OCI-LY1 (cell line): ENCODE measurements at regions not wholly inside any gene's neighbourhood (a gene's known extent, or its start where the extent isn't known, plus 50 kb on each side); places are given as distances from the start of the nearest gene placed in this dataset.
"Not testable (repeated sequence)": the region's sequence is repeated elsewhere in the genome, so short reads cannot be mapped to it uniquely, and the experiment has no call there.

Experiments
- H2AFZ ChIP-seq: fragments of 200-600 bp; sonication (generic), shearing (Covaris generic); 2 replicates; pipeline ENCODE4 v1.6.0; 2014; ENCODE audit warnings: antibody characterized with exemption, mild to moderate bottlenecking, low read length
- H3F3A ChIP-seq: fragments of 200-600 bp; sonication (generic), shearing (Covaris generic); 2 replicates; pipeline ENCODE4 v1.6.0; 2014; ENCODE audit warnings: mild to moderate bottlenecking, antibody characterized with exemption, low read length, moderate library complexity; ENCODE audit not compliant: insufficient read depth
- H3K27ac ChIP-seq: fragments of 200-600 bp; sonication (generic); 2 replicates; pipeline ENCODE4 v1.5.1; 2014; ENCODE audit warnings: low read length, mixed run types, mild to moderate bottlenecking, low read depth; ENCODE audit not compliant: poor library complexity, severe bottlenecking
- H3K27me3 ChIP-seq: fragments of 200-600 bp; sonication (generic); 2 replicates; pipeline ENCODE4 v1.6.0; 2014; ENCODE audit warnings: antibody characterized with exemption, mild to moderate bottlenecking, low read length, moderate library complexity; ENCODE audit not compliant: insufficient read depth
- H3K36me3 ChIP-seq: fragments of 200-600 bp; sonication (generic); 2 replicates; pipeline ENCODE4 v1.6.1; 2014; ENCODE audit warnings: mild to moderate bottlenecking, antibody characterized with exemption, low read length, moderate library complexity, mixed read lengths; ENCODE audit not compliant: insufficient read depth
- H3K4me1 ChIP-seq: fragments of 200-600 bp; sonication (generic); 2 replicates; pipeline ENCODE4 v1.5.1; 2014; ENCODE audit warnings: mild to moderate bottlenecking, low read length, moderate library complexity; ENCODE audit not compliant: insufficient read depth, severe bottlenecking
- H3K4me2 ChIP-seq: fragments of 200-600 bp; sonication (generic), shearing (Covaris generic); 2 replicates; pipeline ENCODE4 v1.6.1; 2014; ENCODE audit warnings: low read length
- H3K4me3 ChIP-seq: fragments of 200-600 bp; sonication (generic); 2 replicates; pipeline ENCODE4 v1.5.1; 2014; ENCODE audit warnings: low read length, low read depth, mild to moderate bottlenecking, mixed read lengths; ENCODE audit not compliant: poor library complexity, severe bottlenecking
- H3K79me2 ChIP-seq: fragments of 200-600 bp; shearing (Covaris generic); 2 replicates; pipeline ENCODE4 v1.6.1; 2016; ENCODE audit warnings: mixed run types, low read length, mixed read lengths; ENCODE audit not compliant: insufficient read depth
- H3K9ac ChIP-seq: fragments of 200-600 bp; sonication (generic), shearing (Covaris generic); 2 replicates; pipeline ENCODE4 v1.6.1; 2014; ENCODE audit warnings: mild to moderate bottlenecking, low read length, mixed read lengths
- H3K9me2 ChIP-seq: fragments of 200-600 bp; sonication (generic), shearing (Covaris generic); 2 replicates; pipeline ENCODE4 v1.6.1; 2014; ENCODE audit warnings: low read depth, mild to moderate bottlenecking, low read length, mixed read lengths
- H3K9me3 ChIP-seq: fragments of 200-600 bp; shearing (Covaris generic); 2 replicates; pipeline ENCODE4 v1.6.1; 2014; ENCODE audit warnings: low read length, mixed read lengths
- H4K20me1 ChIP-seq: fragments of 200-600 bp; sonication (generic), shearing (Covaris generic); 2 replicates; pipeline ENCODE4 v1.6.0; 2016; ENCODE audit warnings: mild to moderate bottlenecking, low read length; ENCODE audit not compliant: insufficient read depth
- CTCF ChIP-seq: fragments of 200-600 bp; sonication (generic), shearing (Covaris generic); IDR thresholded peaks from 2 replicates; pipeline ENCODE4 v1.5.1; 2017; ENCODE audit warnings: mild to moderate bottlenecking, antibody characterized with exemption, low read length, moderate library complexity, mixed read lengths
- EZH2 ChIP-seq: fragments of 200-600 bp; sonication (generic), shearing (Covaris generic); IDR thresholded peaks from 2 replicates; pipeline ENCODE4 v1.8.0; 2017; ENCODE audit warnings: borderline replicate concordance, mixed run types, mild to moderate bottlenecking, antibody characterized with exemption, low read length, moderate library complexity, mixed read lengths

DNA sequence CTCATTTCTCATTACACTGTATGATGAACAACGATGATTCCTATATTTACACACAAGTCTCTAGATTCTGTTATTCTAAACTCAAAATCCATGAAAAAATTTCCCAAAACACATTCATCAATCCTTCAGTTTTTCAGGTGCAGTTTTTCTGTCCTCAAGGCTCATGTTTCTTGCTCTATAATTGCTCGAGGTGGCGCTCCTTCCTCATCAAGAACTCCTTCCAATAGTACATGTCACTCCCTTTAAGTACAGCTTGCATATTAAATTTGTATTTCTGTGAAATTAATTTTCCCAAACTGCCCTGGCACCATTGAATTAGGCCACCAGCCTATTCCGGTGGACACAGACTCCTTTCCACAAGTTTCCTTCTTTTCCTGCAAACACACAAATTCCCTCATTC, 188.7 kb upstream of the MINDY3 start:
- no peaks in the 10 kb centered on the region for H3K79me2 ChIP-seq
- H4K20me1 ChIP-seq = no peaks in the 10 kb centered on the region
- H2AFZ ChIP-seq = no peak overlapping the region
- no peaks in the 10 kb centered on the region for H3F3A ChIP-seq
- H3K36me3 ChIP-seq = no peaks in the 10 kb centered on the region
- H3K9me3 ChIP-seq = no peaks in the 10 kb centered on the region
- no peaks in the 10 kb centered on the region for H3K4me1 ChIP-seq
- TF ChIP-seq CTCF (peak; percentile 22; the same call in 1 of the 2 replicates), EZH2 (no peak)
- H3K27me3 ChIP-seq = no peaks in the 10 kb centered on the region
- H3K4me2 ChIP-seq = no peak overlapping the region
- no peak overlapping the region for H3K4me3 ChIP-seq
- H3K27ac ChIP-seq = no peak overlapping the region
- H3K9me2 ChIP-seq = no peaks in the 10 kb centered on the region
- H3K9ac ChIP-seq = no peak overlapping the region

DNA sequence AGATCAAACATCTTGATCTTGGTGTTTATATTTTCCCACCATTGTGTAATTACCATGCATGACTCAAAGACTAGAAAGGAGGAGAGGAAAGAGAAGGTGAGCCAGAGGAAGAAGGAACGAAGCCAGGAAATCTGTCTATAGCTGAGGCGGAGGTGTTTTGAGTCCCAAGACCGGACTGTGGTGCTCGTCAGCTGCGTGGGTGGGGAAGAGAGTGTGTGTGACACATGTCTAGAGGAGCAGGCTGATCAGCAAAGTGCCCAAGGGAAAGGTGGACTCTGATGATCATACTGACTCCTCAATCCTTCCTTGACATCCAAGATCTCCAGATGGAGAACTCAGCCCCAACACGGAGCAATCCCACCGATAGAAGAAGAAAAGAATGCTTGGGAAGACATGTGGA, 189.5 kb upstream of the MINDY3 start:
- Histone ChIP-seq H3K27ac (no peak overlapping the region), H3K27me3 (no peaks in the 10 kb centered on the region), H3K36me3 (no peaks in the 10 kb centered on the region), H3K9ac (no peak overlapping the region), H3K9me3 (no peaks in the 10 kb centered on the region), H3F3A (no peaks in the 10 kb centered on the region), H4K20me1 (no peaks in the 10 kb centered on the region), H3K4me3 (no peak overlapping the region), H2AFZ (no peak overlapping the region), H3K79me2 (no peaks in the 10 kb centered on the region), H3K4me1 (no peaks in the 10 kb centered on the region), H3K4me2 (no peak overlapping the region), H3K9me2 (no peaks in the 10 kb centered on the region)
- no peak for TF ChIP-seq EZH2
- no peak for TF ChIP-seq CTCF

GRCh38 chr10:16063350-16063749, 203.0 kb upstream of the MINDY3 start:
- Histone ChIP-seq H3K36me3 (no peaks in the 10 kb centered on the region), H3K27ac (no peak overlapping the region), H2AFZ (no peak overlapping the region), H3K4me1 (no peaks in the 10 kb centered on the region), H3K9me2 (no peaks in the 10 kb centered on the region), H3K79me2 (no peaks in the 10 kb centered on the region), H3K9me3 (no peaks in the 10 kb centered on the region), H3F3A (no peaks in the 10 kb centered on the region), H3K27me3 (no peaks in the 10 kb centered on the region), H4K20me1 (no peaks in the 10 kb centered on the region), H3K4me3 (no peak overlapping the region), H3K9ac (no peak overlapping the region), H3K4me2 (no peak overlapping the region)
- no peak for TF ChIP-seq EZH2
- TF ChIP-seq CTCF = no peak

DNA sequence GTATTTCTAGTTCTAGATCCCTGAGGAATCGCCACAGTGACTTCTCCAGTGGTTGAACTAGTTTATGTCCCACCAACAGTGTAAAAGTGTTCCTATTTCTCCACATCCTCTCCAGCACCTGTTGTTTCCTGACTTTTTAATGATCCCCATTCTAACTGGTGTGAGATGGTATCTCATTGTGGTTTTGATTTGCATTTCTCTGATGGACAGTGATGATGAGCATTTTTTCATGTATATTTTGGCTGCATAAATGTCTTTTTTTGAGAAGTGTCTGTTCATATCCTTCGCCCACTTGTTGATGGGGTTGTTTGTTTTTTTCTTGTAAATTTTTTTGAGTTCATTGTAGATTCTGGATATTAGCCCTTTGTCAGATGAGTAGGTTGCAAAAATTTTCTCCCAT, 223.2 kb upstream of the MINDY3 start:
- H3K36me3 ChIP-seq, H3K27me3 ChIP-seq, H3K9ac ChIP-seq, H3K4me3 ChIP-seq, H3K9me3 ChIP-seq, H2AFZ ChIP-seq, H3K79me2 ChIP-seq, H3K27ac ChIP-seq, H3K4me2 ChIP-seq, H4K20me1 ChIP-seq, H3K4me1 ChIP-seq, H3K9me2 ChIP-seq, H3F3A ChIP-seq: not testable (repeated sequence)
